OCI-LY1 (cell line): ENCODE measurements at regions not wholly inside any gene's neighbourhood (a gene's known extent, or its start where the extent isn't known, plus 50 kb on each side); places are given as distances from the start of the nearest gene placed in this dataset.

Experiments used
- H2AFZ ChIP-seq: fragments of 200-600 bp; sonication (generic), shearing (Covaris generic); 2 replicates; pipeline ENCODE4 v1.6.0; 2014; ENCODE audit warnings: antibody characterized with exemption, mild to moderate bottlenecking, low read length
- H3F3A ChIP-seq: fragments of 200-600 bp; sonication (generic), shearing (Covaris generic); 2 replicates; pipeline ENCODE4 v1.6.0; 2014; ENCODE audit warnings: mild to moderate bottlenecking, antibody characterized with exemption, low read length, moderate library complexity; ENCODE audit not compliant: insufficient read depth
- H3K27ac ChIP-seq: fragments of 200-600 bp; sonication (generic); 2 replicates; pipeline ENCODE4 v1.5.1; 2014; ENCODE audit warnings: low read length, mixed run types, mild to moderate bottlenecking, low read depth; ENCODE audit not compliant: poor library complexity, severe bottlenecking
- H3K27me3 ChIP-seq: fragments of 200-600 bp; sonication (generic); 2 replicates; pipeline ENCODE4 v1.6.0; 2014; ENCODE audit warnings: antibody characterized with exemption, mild to moderate bottlenecking, low read length, moderate library complexity; ENCODE audit not compliant: insufficient read depth
- H3K36me3 ChIP-seq: fragments of 200-600 bp; sonication (generic); 2 replicates; pipeline ENCODE4 v1.6.1; 2014; ENCODE audit warnings: mild to moderate bottlenecking, antibody characterized with exemption, low read length, moderate library complexity, mixed read lengths; ENCODE audit not compliant: insufficient read depth
- H3K4me1 ChIP-seq: fragments of 200-600 bp; sonication (generic); 2 replicates; pipeline ENCODE4 v1.5.1; 2014; ENCODE audit warnings: mild to moderate bottlenecking, low read length, moderate library complexity; ENCODE audit not compliant: insufficient read depth, severe bottlenecking
- H3K4me2 ChIP-seq: fragments of 200-600 bp; sonication (generic), shearing (Covaris generic); 2 replicates; pipeline ENCODE4 v1.6.1; 2014; ENCODE audit warnings: low read length
- H3K4me3 ChIP-seq: fragments of 200-600 bp; sonication (generic); 2 replicates; pipeline ENCODE4 v1.5.1; 2014; ENCODE audit warnings: low read length, low read depth, mild to moderate bottlenecking, mixed read lengths; ENCODE audit not compliant: poor library complexity, severe bottlenecking
- H3K79me2 ChIP-seq: fragments of 200-600 bp; shearing (Covaris generic); 2 replicates; pipeline ENCODE4 v1.6.1; 2016; ENCODE audit warnings: mixed run types, low read length, mixed read lengths; ENCODE audit not compliant: insufficient read depth
- H3K9ac ChIP-seq: fragments of 200-600 bp; sonication (generic), shearing (Covaris generic); 2 replicates; pipeline ENCODE4 v1.6.1; 2014; ENCODE audit warnings: mild to moderate bottlenecking, low read length, mixed read lengths
- H3K9me2 ChIP-seq: fragments of 200-600 bp; sonication (generic), shearing (Covaris generic); 2 replicates; pipeline ENCODE4 v1.6.1; 2014; ENCODE audit warnings: low read depth, mild to moderate bottlenecking, low read length, mixed read lengths
- H3K9me3 ChIP-seq: fragments of 200-600 bp; shearing (Covaris generic); 2 replicates; pipeline ENCODE4 v1.6.1; 2014; ENCODE audit warnings: low read length, mixed read lengths
- H4K20me1 ChIP-seq: fragments of 200-600 bp; sonication (generic), shearing (Covaris generic); 2 replicates; pipeline ENCODE4 v1.6.0; 2016; ENCODE audit warnings: mild to moderate bottlenecking, low read length; ENCODE audit not compliant: insufficient read depth
- EZH2 ChIP-seq: fragments of 200-600 bp; sonication (generic), shearing (Covaris generic); IDR thresholded peaks from 2 replicates; pipeline ENCODE4 v1.8.0; 2017; ENCODE audit warnings: borderline replicate concordance, mixed run types, mild to moderate bottlenecking, antibody characterized with exemption, low read length, moderate library complexity, mixed read lengths
- TF ChIP-seq, protein P1 (sequence below): fragments of 200-600 bp; sonication (generic), shearing (Covaris generic); IDR thresholded peaks from 2 replicates; pipeline ENCODE4 v1.5.1; 2017; ENCODE audit warnings: mild to moderate bottlenecking, antibody characterized with exemption, low read length, moderate library complexity, mixed read lengths

DNA sequence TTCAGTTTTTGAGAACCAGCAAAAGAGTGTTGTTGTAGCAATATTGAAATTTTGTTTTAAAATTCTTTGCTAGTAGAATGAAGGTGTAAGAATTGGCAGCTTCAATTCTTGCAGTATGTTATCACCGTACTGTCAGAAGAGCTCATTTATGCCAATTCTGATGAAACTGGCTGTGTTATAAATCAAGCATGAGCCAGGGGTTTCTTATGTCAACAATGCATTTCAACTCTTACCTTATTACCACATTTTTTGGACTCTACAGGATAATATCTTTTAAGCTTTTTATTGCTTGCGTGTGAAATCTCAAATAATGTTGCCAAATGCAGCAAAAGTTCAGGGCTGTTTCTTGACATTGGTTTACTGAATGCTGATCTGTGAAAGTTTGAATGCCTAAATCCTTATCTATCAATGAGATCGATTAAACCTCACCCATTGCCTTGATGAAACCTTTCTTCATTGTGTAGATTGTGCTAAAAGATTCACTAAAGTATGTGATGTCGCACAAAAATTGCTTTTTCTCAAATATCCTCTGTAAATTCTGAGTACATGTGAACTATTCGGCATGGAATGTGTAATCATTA, 1389.3 kb upstream of the ZEB2 start:
- H3K4me3 ChIP-seq: no peak overlapping the region
- H3K36me3 ChIP-seq: no peaks in the 10 kb centered on the region
- H3K9ac ChIP-seq: no peak overlapping the region
- H3K4me2 ChIP-seq: no peak overlapping the region
- H2AFZ ChIP-seq: peak overlapping the region; percentile 34; the same call in 1 of the 2 replicates
- no peaks in the 10 kb centered on the region for H3F3A ChIP-seq
- TF ChIP-seq, protein P1, sequence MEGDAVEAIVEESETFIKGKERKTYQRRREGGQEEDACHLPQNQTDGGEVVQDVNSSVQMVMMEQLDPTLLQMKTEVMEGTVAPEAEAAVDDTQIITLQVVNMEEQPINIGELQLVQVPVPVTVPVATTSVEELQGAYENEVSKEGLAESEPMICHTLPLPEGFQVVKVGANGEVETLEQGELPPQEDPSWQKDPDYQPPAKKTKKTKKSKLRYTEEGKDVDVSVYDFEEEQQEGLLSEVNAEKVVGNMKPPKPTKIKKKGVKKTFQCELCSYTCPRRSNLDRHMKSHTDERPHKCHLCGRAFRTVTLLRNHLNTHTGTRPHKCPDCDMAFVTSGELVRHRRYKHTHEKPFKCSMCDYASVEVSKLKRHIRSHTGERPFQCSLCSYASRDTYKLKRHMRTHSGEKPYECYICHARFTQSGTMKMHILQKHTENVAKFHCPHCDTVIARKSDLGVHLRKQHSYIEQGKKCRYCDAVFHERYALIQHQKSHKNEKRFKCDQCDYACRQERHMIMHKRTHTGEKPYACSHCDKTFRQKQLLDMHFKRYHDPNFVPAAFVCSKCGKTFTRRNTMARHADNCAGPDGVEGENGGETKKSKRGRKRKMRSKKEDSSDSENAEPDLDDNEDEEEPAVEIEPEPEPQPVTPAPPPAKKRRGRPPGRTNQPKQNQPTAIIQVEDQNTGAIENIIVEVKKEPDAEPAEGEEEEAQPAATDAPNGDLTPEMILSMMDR: no peak
- TF ChIP-seq EZH2: no peak
- no peaks in the 10 kb centered on the region for H3K79me2 ChIP-seq
- no peaks in the 10 kb centered on the region for H3K27me3 ChIP-seq
- H4K20me1 ChIP-seq: no peaks in the 10 kb centered on the region
- H3K27ac ChIP-seq: no peak overlapping the region
- 0 out of 2 replicates have a peak, but pooled peaks cover 3% of the 10 kb centered on the region for H3K9me3 ChIP-seq
- H3K9me2 ChIP-seq: no peaks in the 10 kb centered on the region
- peaks cover 10% of the 10 kb centered on the region for H3K4me1 ChIP-seq

DNA sequence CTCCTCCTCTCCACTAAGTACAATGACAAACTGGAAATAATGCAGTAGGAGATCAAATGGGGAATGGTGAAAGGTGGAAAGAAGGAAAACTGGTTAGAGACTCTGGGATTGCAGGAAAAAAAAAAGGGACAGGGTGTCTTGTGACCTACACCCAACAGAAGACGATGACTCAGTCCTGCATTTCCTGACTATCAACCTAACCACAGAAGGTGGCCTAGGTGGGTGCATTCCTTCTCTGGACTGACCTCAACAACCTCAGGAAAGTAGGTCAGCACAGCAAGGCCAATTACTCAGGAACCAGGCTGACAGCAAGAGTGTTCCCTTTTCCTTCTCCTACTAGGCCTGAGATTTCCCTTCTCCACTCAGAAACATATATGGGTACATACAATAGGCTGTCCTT, 1386.4 kb upstream of the ZEB2 start:
- no peaks in the 10 kb centered on the region for H3K79me2 ChIP-seq
- no peak for TF ChIP-seq EZH2
- TF ChIP-seq, protein P1: no peak
- H3K9me2 ChIP-seq: no peaks in the 10 kb centered on the region
- H3K36me3 ChIP-seq: no peaks in the 10 kb centered on the region
- H3K4me2 ChIP-seq: no peak overlapping the region
- H3K9me3 ChIP-seq: peaks cover 5% of the 10 kb centered on the region; the same call in 1 of the 2 replicates
- peaks cover 10% of the 10 kb centered on the region for H3K4me1 ChIP-seq
- H3K4me3 ChIP-seq: no peak overlapping the region
- H3K27me3 ChIP-seq: no peaks in the 10 kb centered on the region
- H3K9ac ChIP-seq: no peak overlapping the region
- H2AFZ ChIP-seq: no peak overlapping the region
- H3F3A ChIP-seq: no peaks in the 10 kb centered on the region
- no peaks in the 10 kb centered on the region for H4K20me1 ChIP-seq
- H3K27ac ChIP-seq: no peak overlapping the region

DNA sequence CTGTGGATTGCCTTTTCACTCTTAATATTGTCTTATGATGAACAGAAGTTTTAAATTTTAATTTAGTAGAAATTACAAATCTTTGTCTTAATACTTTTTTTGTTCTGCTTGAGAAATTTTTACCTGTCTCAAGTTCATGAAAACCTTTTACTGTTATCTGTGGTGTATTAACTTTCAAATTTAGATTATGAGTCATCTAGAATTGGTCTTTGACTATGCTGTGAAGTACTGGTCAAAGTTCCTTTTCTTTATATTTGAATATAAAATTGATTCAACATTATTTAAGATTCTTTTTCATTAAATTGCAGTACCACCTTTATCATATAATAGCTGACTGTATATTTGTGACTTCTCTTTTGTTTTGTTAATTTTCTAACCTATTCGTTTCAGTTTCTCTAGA, 1385.5 kb upstream of the ZEB2 start:
- no peak overlapping the region for H2AFZ ChIP-seq
- H3F3A ChIP-seq: no peaks in the 10 kb centered on the region
- H3K4me2 ChIP-seq: no peak overlapping the region
- H3K79me2 ChIP-seq: no peaks in the 10 kb centered on the region
- no peaks in the 10 kb centered on the region for H4K20me1 ChIP-seq
- H3K4me3 ChIP-seq: no peak overlapping the region
- TF ChIP-seq, protein P1: no peak
- no peak for TF ChIP-seq EZH2
- H3K36me3 ChIP-seq: no peaks in the 10 kb centered on the region
- peaks cover 8% of the 10 kb centered on the region; the same call in 1 of the 2 replicates for H3K9me3 ChIP-seq
- peaks cover 6% of the 10 kb centered on the region for H3K4me1 ChIP-seq
- H3K27ac ChIP-seq: no peak overlapping the region
- no peak overlapping the region for H3K9ac ChIP-seq
- H3K9me2 ChIP-seq: no peaks in the 10 kb centered on the region
- no peaks in the 10 kb centered on the region for H3K27me3 ChIP-seq
